Forelimb muscle (tissue), 1 donor: ENCODE measurements at regions not wholly inside any gene's neighbourhood (a gene's known extent, or its start where the extent isn't known, plus 50 kb on each side); places are given as distances from the start of the nearest gene placed in this dataset.
"Not testable (repeated sequence)": the region's sequence is repeated elsewhere in the genome, so short reads cannot be mapped to it uniquely, and the experiment has no call there.

Experiments
- DNase-seq: peaks from one replicate; pipeline ENCODE4 v3.0.0-alpha.2; 2013; ENCODE audit warnings: low read depth

DNA sequence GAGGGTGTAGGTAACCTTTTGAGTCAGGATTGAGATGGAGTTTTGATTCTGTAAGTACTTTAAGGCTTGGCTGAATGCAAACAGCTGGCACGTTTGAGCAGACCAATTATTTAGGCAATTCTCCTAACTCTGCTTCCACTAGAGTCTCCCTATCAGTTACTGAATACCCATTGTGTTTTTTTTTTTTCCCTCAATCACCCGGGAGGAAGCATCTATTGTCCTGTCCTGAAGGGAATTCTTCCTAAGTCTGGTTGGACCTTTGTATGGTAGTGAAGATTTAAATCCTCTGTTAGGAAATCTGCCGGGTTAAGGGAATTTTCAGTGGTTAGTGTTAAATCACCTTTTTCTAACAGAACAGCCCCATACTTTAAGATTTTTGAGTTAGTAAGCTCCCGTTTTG, 571.2 kb upstream of the USP24 start:
- no peak for DNase-seq

DNA sequence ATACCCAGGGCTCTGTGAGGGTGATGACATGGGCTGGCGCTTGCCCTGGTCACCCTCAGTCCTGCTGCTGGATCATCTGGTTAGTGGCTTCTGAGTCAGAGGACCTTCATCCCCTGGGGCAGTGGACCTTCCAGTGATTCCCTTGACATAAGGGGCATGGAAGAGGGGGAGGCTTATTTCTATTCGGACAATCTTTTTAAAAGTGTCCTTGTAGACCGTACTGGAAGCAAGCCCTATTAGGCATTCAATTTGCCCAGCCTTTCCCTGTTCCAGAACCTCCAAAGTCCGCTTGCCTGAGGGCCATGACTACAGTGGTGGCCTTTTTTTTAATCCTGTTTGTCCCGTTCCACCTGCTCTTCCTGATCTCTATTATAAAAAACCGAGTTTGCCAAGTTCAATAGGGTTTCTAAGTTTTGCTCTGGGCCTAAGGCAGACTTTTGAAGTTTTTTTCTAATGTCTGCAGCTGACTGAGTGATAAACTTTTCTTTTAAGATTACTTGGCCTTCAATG, 569.8 kb upstream of the USP24 start:
- not testable (repeated sequence) for DNase-seq

DNA sequence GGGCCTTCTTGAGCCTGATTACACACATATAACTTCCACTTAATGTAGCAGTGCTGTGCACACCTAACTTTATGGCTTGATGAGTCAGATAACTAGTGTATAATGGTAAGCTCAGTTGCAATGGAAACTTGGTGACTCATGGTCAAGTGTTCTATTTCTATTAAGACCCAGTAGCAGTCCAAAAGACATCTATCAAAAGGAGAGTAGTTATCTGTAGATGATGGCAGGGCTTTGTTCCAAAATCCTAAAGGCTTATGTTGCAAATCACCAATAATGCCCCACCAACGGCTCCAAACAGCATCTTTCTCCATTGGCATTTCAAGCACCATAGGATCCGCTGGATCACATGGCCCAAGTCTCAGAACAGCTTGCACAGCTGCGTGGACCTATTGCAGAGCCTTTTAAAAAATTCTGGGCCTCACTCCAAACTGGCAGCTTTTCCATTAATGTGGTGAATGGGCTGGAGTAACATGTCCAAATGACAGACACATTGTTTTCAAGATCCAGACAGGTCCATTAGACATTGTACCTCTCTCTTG, 566.8 kb upstream of the USP24 start:
- DNase-seq = no peak

DNA sequence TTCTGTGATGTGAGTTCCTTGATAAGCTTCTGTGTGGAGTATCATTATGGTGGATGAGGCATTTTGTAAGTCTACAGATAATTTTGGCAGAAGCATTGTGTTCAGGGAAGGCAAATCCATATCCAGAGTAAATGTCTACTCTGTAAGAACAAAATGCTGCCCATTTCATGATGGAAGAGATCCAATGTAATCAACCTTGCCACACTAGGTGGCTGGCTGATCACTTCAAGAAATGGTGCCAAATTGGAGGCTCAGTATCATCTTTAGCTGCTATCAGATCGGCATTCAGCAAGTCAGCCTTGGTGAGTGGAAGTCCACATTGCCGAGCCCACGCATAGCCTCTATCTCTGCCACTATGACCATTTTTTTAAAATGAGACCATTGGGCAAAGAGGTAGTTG, 565.8 kb upstream of the USP24 start:
- no peak for DNase-seq

DNA sequence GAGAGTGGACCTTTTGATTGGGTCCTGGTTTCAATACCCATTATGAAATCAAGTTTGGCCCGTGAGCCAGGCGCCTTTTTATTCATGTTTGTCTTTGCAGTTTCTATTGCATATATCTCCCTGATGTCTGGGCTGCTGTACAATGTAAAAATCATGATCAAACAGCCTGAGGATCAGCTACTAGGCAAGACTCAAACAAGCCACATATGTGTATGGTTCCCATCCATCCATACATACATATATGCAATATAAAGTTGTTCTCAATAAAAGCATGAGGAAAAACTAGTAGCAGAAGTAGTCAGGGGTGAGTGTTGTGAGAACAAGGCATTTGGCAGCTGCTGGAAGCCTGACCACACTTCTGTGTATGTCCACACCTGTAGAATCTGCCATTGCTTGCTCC, 562.4 kb upstream of the USP24 start:
- DNase-seq = no peak

DNA sequence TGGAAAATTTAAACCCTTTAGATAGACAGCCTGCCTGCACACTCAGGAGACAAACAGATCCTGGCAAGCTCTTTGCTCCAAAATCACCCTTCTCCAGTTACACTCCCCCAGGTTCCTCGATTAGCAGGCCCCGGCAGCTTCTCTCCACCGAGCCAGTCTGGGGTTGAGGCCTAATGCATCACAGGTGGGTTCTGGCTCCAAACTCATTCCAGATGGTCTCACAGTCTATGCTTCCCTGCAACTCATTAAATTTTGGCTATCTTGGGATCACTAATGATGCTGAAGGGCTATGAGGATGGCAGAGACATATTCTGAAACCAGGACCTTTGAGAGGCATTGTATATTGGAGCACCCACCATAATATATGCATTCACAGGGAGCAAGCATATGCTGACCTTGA, 559.8 kb upstream of the USP24 start:
- no peak for DNase-seq

DNA sequence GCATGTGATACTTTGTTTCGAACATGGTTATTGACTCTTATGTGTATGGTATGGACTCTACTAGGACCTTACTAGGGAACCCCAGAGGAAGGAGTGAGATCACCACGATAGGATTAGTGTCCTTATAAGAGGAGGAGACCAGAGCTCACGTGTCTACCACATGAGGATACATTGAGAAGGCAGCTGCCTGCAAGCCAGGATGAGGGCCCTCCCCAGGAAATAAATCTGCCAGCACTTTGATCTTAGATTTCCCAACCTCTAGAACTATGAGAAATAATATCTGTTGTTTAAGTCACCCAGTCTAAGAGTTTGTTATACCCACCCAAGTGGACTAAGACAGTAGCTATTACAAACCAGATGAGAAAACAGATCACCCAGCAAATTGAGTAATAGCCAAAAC, 559.3 kb upstream of the USP24 start:
- DNase-seq = no peak

DNA sequence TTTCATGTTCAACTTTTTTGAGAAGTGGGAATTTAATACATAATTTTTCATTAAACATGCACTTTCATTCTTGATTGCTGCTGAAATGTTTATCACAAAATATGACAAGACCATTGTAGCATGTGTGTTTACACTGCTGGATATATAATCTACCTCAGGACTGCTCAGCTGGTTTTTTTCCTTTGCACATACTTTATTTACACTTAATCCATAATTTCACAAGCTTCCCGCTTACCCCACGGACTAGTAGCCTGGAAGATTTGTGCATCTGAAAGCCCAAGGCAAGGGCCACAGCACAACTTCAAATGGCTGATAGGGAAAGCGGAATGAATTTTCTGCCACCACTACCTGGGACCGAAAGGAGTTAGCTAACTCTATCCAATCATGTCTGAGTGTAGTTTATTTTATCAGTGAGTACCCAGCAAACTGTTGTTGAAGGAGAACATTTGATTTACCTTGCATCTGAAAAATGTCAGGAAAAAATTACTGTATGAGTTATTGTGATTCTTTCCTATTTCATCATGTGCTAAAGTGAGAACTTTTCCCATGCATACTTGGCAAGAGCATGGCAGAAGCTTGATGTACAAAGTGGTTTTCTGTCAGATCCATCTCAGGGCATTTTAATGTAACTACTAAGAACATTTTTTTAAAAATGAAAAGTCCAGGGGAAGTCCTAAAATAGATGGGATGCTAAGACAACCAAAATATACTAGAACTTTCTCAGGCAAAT, 558.2 kb upstream of the USP24 start:
- no peak for DNase-seq

DNA sequence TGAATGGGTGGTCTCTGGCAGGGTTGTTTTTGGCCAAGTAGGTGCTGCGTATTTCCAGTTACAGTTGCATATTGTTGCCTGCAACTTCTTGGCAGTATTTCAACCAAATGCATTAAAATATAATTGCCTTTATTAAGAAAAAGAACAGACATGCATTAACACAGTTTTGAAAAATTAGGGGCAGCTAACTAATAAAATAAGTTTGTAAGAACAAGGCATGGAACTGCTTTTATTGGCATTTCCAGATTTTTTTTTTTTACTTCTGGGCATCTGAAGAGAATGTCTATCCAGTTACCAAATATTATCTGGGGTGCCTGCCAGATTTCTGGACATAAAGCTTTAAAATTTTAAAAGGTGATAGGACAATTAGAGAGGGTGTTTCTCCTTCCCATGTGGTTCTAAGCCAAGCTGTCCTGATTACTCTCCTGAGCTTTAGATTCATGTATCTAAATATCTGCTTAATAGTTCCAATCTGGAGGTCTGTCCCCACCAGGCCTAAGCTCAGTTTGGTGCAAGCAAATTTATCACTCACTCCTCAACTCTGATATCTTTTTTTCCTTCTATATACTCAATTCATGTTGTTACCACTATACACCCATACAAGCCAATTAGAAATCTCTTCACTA, 553.3 kb upstream of the USP24 start:
- no peak for DNase-seq

DNA sequence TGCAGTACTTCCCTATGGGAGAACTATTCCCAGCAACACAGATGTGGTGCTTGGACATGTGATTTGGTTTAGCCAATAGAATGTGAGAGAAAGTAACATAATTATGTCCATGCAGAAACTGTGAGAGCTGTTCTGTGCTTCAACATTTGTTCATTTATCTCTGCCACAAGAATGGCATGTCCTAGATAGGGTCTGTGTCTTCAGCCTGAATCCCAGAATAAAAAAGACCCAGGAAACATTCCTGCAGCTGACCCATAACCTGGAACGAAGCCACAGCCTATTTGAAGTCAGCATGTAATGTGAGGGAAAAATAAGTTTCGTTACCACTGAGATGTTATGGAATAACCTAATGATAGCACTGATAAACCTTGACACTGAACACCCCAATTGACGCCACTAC, 552.0 kb upstream of the USP24 start:
- no peak for DNase-seq

DNA sequence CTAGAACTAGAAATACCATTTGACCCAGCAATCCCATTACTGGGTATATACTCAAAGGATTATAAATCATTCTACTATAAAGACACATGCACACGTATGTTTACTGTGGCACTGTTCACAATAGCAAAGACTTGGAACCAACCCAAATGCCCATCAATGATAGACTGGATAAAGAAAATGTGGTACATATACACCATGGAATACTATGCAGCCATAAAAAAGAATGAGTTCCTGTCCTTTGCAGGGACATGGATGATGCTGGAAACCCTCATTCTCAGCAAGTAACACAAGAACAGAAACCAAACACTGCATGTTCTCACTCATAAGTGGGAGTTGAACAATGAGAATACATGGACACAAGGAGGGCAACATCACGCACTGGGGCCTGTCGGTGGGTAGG, 550.3 kb upstream of the USP24 start:
- not testable (repeated sequence) for DNase-seq

DNA sequence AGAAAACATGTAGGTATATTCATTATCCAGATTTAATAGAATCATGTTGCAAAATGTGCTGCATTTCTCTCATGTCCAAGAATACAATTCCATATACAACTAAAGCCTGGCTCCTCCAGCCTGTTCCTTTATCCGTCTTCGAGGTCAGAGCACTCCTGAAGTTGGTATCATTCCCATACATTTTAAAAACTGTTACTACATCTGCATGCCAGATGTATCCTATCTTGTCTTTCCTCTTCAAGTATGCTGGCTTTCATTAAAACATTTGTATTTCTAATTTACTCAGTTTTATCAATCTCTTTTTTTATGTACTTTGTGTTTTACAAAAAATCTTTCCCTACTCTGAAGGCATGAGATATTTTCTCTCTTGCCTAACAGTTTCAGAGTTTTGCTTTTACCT, 536.6 kb upstream of the USP24 start:
- no peak for DNase-seq

DNA sequence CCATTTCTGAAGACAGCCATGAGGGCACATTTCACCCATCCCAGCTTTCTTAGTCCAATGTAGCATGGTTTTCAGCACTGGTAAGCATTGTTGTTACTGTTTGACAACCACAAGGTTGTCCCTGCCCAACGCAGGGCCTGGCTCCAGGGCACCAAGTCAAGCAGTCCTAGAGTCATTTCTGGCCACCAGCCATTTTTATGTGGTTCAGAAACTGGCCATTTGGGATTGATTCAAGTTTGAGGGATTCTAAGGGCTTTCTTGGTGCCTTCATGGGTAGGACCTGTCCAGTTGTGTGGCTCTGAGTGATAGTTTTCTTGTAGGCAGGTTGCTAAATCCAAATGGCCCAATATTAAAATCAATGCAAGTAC, 535.4 kb upstream of the USP24 start:
- DNase-seq = no peak

DNA sequence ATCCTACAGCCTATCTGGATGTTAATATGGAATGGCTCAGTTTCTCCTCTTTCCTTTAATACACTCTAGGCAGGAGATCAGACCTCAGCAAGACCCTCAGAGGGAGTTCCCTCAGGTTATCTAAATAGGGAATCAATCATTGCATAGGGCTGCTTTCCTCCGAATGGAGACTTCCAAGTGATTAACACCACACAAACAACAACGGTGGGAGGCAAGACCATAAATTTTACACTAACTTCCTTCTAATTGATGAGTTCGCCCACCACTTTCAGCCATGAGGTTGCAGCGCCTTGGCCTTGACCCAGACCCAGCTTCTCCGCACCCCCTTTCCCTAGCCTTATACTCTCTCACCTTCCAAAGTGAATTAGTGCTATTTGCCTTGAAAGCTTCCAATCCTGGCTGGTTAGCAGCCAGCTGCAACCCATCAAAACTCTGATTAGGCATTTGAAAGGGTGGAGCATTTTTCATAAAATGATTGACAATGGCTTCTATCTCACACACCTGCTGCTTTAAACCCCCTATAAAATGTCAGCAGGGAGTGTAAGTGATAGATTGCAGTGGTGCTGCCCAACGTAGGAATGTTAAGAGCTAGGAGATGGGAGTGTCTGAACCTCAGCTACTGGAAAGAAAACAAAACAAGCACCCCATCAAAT, 534.9 kb upstream of the USP24 start:
- DNase-seq = no peak

DNA sequence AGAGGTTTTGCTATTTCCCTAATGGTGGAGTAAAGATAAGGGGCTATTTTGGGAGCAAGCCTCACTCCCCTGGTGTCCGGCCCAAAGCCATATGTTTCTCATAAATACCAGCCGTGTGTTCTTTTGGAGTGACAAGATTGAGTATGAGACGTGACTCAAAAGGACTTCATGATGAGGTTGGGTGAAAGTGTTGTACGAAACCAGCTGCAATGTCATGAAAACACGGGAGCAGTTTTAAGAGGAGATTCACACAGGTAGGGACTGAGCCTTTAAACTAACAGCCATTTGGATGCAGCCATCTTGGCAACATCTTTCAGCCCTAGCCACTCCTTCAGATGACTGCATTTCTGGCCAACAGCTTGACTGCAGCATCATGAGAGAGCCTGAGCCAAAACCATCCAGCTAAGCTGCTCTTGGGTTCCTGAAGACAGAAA, 532.3 kb upstream of the USP24 start:
- no peak for DNase-seq

DNA sequence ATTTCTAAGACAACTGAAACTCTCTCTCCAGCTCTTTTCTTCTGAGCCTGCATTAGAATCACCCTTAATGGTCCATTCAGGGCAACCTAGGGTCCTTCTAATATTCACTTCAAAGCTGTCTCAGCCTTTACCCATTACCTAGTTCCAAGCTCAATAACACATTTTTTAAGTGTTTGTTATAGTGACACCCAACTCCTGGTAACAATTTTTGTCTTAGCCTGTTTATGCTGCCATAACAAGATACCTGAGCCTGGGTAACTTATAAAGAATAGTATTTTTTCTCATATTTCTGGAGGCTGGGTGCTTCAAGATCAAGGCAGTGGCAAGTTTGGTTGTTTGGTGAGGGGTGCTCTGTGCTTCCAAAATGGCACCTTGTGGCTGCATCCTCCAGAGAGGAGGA, 531.5 kb upstream of the USP24 start:
- DNase-seq = no peak

DNA sequence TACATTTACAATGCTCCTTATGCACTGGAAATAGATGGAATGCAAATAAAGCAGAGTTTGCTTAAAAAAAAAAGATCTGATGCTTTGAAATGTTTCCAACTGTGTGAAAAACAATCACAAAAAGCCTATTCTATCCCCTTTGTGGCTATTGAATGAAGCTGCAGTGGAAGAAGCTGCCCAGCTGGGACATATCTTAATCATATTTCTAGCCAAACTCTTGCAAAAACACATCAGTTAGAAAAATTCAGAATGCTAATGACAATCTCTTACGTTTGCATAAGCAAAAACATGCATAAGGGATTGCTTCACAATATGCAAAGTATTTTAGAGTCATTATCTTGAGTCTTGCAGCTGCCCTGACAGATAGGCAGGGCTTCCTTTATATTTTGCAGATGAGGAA, 526.4 kb upstream of the USP24 start:
- peak; percentile 73 for DNase-seq

DNA sequence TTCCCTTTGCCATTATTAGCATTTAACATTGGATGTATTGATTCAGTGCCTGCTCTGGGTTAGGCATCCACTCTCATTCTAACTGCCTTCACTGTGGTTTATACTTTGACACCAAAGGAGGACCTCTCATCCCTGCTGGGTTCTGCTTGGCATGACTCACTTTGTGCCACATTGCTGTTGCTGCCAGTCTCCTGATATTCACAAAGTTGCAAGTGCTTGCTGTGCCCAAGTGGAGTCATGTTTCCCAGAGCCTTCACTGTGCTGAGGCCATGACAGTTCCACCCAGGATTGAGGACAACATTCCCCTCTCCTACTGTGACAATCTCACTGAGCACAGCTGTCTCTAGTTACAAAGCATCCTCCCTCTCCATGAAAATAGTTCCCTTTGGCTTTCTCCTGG, 519.9 kb upstream of the USP24 start:
- DNase-seq = no peak

DNA sequence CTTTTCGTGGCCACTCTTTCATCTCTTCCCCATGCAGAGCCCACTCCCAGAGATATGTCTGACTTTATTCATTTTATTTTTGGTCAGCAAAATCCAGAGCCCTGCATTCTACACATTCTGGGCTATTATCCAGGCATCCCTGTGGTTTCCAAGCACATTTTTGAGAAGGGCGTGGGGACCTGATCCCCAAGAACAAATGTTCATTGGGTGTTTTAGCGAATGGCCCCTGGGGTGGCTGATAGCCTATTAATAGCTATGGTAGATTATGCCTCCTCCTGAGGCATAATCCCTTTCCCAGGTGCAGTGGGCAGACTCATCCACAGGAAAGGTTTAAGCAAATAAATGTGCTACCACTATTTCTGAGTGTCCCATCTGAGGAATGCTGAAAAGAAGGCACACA, 511.8 kb upstream of the USP24 start:
- no peak for DNase-seq

DNA sequence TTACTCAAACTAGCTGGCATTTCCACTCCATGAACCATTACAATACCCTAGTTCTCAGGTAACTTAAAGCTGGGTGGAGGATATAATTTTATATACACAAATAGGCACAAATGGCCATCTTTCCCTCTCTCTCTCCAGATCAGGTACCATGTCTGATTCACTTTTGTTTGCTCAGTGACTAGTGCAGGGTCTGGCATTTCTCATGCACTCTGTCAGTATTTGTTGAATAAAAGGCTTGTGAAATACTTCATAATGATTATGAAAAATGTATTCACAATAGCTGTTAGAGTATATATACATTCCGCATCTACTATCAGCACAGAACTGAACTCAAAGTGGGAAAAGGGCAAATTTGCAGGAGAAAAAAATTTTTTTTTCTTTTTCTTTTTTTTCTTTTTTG, 510.2 kb upstream of the USP24 start:
- no peak for DNase-seq

DNA sequence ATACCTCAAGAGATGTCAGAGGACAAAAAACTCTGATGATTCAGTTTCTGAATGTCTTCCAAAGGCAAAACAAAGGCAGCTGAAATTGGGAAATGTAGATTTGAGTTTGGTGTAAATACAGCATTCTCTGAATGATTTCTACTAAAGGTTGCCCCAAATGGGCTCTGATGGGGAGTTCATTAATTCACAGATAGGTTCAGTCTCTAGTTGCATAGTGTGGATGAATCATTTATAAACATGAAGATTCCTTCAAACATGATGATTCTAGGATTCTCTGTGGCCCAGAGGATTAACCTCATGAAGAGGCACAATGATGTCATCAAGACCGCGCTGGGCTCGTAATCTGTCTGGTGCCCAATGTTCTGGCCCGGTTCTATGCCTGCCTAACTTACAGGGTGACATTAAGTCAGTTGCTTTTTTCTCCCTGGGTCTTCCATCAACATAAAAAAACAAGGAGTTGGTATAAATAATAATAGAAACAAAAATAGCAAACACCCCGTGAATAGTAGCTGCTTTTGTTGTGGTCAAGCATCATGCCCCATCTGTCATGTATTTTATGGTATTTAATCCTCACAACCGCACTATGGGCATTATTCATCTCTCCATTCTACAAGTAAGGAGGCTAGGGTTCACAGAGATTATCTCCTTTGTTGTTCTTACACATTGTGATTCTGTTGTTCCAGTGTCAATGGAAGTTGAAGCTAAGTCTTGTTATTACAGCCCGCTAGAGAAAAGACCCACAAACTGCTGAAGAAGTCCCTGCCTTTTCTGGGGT, 509.6 kb upstream of the USP24 start:
- DNase-seq = no peak

DNA sequence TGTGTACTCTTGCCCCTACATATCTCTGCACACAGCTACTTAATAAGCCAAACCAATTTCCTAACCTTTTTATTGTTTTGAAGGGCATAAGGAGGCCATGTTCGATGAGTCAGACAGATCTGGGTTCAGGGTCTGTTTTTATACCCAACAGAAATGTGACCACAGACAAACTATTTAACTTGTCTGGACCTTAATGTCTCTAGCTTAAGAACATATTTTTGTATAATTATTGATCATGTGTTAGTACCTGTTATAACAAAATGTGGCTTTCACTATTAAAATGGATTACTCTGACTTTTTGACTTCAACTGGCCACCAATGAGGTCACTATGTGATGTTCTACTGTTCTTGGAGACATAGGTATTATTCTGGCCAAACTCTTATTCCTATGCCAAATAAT, 507.8 kb upstream of the USP24 start:
- no peak for DNase-seq
